GM19324 (cell line): ENCODE measurements at regions not wholly inside any gene's neighbourhood (a gene's known extent, or its start where the extent isn't known, plus 50 kb on each side); places are given as distances from the start of the nearest gene placed in this dataset.
"Not testable (repeated sequence)": the region's sequence is repeated elsewhere in the genome, so short reads cannot be mapped to it uniquely, and the experiment has no call there.

Source experiments
- ATAC-seq: cut with Tn5 transposase; IDR thresholded peaks from one replicate; pipeline ENCODE4 v1.9.1; 2021; ENCODE audit warnings: mild to moderate bottlenecking, moderate library complexity; ENCODE audit not compliant: unreplicated experiment, low FRiP score

- not testable (repeated sequence) for ATAC-seq
Observed at GRCh38 chr14:105721996-105722709, 195.8 kb downstream of the TMEM121 start.

- ATAC-seq, result not testable (repeated sequence)
Observed at GRCh38 chr14:105723271-105723670, 196.9 kb downstream of the TMEM121 start.

- ATAC-seq, result not testable (repeated sequence)
Observed at GRCh38 chr14:105723776-105724175, 197.4 kb downstream of the TMEM121 start.

GRCh38 chr14:105729825-105730368 lies 203.5 kb downstream of the TMEM121 start:
- ATAC-seq, result not testable (repeated sequence)

GRCh38 chr14:105730731-105731130 lies 204.3 kb downstream of the TMEM121 start:
- ATAC-seq, result not testable (repeated sequence)

- not testable (repeated sequence) for ATAC-seq
Observed at GRCh38 chr14:105731221-105731985, 205.0 kb downstream of the TMEM121 start.

GRCh38 chr14:105733081-105734065 lies 207.0 kb downstream of the TMEM121 start:
- ATAC-seq, result no peak

- ATAC-seq, result not testable (repeated sequence)
Observed at GRCh38 chr14:105734241-105734640, 207.9 kb downstream of the TMEM121 start.

- ATAC-seq, result not testable (repeated sequence)
Observed at GRCh38 chr14:105736331-105736730, 209.9 kb downstream of the TMEM121 start.

- no peak for ATAC-seq
Observed at GRCh38 chr14:105737504-105738246, 211.3 kb downstream of the TMEM121 start.

GRCh38 chr14:105738638-105739037 lies 212.3 kb downstream of the TMEM121 start:
- no peak for ATAC-seq

GRCh38 chr14:105739331-105740102 lies 213.1 kb downstream of the TMEM121 start:
- no peak for ATAC-seq

GRCh38 chr14:105740272-105740671 lies 213.9 kb downstream of the TMEM121 start:
- ATAC-seq, result not testable (repeated sequence)

GRCh38 chr14:105740961-105741360 lies 214.6 kb downstream of the TMEM121 start:
- not testable (repeated sequence) for ATAC-seq

GRCh38 chr14:105741707-105742530 lies 215.5 kb downstream of the TMEM121 start:
- not testable (repeated sequence) for ATAC-seq

GRCh38 chr14:105742531-105742848 lies 216.1 kb downstream of the TMEM121 start:
- no peak for ATAC-seq

GRCh38 chr14:105742904-105743701 lies 216.7 kb downstream of the TMEM121 start:
- ATAC-seq, result not testable (repeated sequence)
